NOMO-1 (cell line): ENCODE measurements at regions not wholly inside any gene's neighbourhood (a gene's known extent, or its start where the extent isn't known, plus 50 kb on each side); places are given as distances from the start of the nearest gene placed in this dataset.
"Not testable (repeated sequence)": the region's sequence is repeated elsewhere in the genome, so short reads cannot be mapped to it uniquely, and the experiment has no call there.

Source experiments
- DNase-seq, 2 experiments: peaks; one replicate each; lab custom pipeline; 2025; ENCODE audit not compliant: unreplicated experiment in 2 of 2; lab: John Stamatoyannopoulos, UW

DNA sequence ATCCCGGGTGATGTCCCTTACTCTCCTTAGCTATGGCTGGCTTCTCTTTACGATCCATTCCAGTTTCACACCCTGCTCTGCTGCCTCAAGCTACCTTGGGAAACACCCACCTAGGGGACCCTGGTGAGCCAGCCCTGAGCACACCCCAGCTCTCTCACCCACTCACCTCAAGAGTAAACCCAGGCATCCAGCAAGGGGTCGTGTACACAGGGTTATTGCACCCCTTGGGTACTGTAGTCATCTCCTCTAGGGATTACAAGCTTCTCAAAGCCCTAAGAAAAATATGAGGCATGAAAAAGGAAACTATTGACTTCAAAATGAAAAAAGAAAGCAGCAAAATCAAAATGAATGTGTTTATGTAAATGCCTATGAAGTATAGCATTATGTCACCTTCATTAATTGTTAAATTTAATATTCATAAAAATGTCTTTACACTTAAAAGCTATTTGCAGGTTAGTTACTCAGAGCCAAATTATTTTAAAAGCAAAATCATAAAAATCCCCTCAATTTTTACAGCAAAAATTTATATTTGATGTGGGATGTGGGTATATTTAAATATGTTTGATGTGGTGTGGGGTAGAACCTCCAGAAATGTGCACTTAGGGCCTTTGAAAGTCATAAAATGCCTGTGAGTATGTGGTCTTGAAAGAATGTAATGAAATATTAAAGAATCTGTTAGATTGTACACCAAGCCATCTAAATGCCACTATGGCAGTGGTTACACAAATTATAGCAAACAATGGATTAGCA lies 190.3 kb downstream of the C1orf94 start:
- no peak for DNase-seq

- DNase-seq = no peak
Measured at GRCh38 chr1:34367954-34368353, 191.2 kb downstream of the C1orf94 start.

- no peak for DNase-seq
Measured at GRCh38 chr1:34369701-34370455, 193.2 kb downstream of the C1orf94 start.

GRCh38 chr1:34370748-34371147 lies 194.0 kb downstream of the C1orf94 start:
- DNase-seq = no peak

DNA sequence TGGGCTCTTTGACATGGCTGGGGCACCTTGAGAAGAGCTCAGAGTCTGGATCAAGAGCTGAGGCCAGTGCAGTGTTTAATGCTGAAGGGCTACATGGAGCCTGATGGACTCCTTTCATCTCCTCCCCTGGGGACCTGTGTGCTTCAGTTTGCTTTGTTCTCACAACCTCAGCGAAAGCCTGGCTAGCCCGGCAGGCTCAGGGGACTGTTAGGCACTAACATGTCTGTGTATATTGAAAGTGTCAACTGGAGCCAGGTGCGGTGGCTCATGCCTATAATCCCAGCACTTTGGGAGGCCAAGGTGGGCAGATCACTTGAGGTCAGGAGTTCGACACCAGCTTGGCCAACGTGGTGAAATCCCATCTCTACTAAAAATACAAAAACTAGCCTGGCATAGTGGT lies 194.5 kb downstream of the C1orf94 start:
- DNase-seq = not testable (repeated sequence)

GRCh38 chr1:34371829-34372532 lies 195.3 kb downstream of the C1orf94 start:
- no peak for DNase-seq

- no peak for DNase-seq
Measured at GRCh38 chr1:34372891-34373290, 196.2 kb downstream of the C1orf94 start.

DNA sequence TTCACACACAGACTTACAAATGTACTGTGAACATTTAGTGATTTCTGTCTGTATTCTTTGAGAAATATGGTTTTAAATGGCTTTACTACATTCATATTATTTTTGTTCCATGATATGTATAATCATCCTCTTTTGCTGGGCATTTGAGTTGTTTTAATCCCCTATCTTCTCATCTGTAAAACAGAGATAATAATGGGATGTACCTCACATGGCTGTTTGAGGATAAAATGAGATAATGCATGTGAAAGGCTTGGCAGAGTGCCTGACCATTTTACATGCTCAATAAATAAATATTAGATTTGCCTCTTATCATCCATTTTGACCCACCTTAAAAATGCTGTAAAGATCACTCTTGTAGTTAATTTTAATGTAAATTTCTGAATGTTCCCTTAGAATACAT lies 197.2 kb downstream of the C1orf94 start:
- no peak for DNase-seq

DNA sequence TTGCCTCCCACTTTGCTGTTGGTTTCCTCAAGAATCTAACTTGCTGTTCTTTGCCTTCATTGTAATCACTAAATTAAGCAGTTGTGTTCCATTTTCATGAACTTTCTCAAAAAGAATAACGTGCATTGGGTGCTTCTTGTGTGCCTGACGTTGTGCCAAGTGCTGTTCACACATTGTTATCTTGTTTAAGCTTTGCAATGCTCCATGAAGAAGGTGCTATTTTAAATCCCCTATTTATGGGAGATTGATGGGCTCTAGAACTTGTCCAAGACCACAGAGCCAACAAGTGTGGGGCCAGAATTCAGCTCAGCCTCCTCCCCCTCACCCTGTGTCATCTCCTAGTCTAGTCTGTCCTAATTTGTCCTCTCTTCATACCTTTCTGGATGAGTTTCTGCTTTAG lies 199.8 kb downstream of the C1orf94 start:
- no peak for DNase-seq

DNA sequence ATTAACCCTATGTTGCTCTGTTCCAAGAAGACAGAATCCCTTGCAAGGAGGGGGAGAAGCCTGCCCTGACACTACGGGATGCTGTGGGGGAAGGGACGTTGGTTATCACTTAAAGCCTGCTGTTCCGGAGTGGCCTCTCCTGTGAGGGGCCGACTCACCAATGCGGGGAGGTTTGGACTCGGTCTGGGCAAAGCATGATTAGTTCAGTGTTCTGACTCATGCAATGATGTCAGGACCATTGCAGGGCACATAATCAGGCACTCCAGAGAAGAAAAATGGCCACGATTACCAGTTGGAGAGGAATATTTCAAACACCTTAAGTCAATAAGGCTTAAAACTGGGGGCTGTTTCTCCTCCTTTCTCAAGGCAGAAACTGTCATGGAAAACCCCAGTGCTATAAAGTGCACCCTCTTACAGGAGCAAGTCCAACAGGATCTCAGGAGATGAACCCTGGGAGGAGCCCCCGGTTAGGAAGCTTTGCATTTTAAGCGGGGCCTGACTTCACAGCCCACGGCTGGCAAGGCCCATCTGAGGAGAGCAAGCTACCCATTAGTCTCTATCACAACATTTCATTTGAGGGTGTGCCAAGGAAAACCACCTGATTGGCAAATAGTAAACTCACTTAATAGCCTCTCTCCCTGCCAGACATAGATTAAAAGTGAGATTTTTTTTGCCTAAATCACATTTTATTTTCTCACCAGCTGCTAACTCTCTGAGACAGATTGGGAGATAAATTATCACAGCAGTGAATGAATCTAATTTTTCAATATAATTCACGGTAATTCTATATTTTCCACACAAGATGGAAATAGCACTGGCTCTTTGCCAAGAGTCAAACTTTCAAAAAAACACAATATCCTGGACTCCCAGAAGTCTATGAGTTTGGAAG lies 202.5 kb downstream of the C1orf94 start:
- no peak for DNase-seq

GRCh38 chr1:34379911-34380310 lies 203.2 kb downstream of the C1orf94 start:
- no peak for DNase-seq

- no peak for DNase-seq
Measured at GRCh38 chr1:34380526-34381124, 203.9 kb downstream of the C1orf94 start.

- no peak for DNase-seq
Measured at GRCh38 chr1:34389974-34390373, 213.3 kb downstream of the C1orf94 start.

DNA sequence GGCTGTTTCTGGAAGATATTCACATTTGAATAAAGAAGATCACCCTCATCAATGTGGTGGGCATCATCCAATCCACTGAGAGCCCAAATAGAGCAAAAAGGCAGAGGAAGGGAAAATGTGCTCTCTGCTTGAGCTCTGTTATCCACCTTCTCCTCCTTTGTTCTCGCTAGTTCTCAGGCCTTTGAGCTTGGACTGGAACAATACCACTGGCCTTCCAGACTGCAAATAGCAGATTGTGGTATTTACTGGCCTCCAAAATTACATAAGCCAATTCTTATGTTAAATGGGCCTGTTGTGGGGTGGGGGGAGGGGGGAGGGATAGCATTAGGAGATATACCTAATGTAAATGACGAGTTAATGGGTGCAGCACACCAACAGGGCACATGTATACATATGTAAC lies 219.3 kb downstream of the C1orf94 start:
- DNase-seq = no peak

- DNase-seq = no peak
Measured at GRCh38 chr1:34398241-34398915, 221.7 kb downstream of the C1orf94 start.

DNA sequence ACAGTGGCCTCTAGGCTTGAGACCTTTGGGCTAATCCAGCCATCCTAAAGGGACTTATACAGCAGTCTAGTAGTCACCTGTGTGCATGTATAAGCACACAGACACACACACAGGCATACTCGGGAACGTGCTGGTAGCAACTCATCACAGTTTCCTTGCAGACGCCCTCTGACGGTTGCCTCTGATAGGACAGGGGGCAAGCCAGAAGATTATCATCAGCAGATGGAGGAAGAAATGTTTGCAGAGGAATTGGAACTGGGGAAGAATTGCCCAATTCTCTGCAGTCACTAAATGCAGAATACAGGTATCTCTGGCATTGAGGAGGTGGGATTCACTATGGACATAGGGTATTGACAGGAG lies 222.2 kb downstream of the C1orf94 start:
- DNase-seq = no peak

GRCh38 chr1:34400675-34401074 lies 224.0 kb downstream of the C1orf94 start:
- DNase-seq = no peak

GRCh38 chr1:34403156-34403555 lies 226.4 kb downstream of the C1orf94 start:
- no peak for DNase-seq

DNA sequence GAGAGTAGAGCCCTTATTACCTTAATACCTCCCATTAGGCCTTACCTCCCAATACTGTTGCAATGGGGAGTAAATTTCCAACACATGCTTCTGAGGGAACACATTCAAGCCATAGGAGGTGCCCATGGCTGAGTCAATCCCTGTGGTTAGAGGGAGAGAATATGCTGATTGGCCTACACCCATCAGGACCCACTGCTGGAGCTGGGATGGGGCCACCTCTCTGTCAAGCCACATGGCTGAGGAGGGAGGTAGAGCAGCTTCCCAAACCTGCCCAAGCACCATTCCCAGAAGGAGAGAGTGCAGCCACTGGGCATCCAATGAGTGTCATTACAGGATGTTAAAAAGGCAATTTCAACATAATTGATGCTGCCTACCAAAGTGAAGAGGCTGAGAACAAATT lies 228.1 kb downstream of the C1orf94 start:
- no peak for DNase-seq
